ENCODE measurements at regions not wholly inside any gene's neighbourhood (a gene's known extent, or its start where the extent isn't known, plus 50 kb on each side); places are given as distances from the start of the nearest gene placed in this dataset.

DNA sequence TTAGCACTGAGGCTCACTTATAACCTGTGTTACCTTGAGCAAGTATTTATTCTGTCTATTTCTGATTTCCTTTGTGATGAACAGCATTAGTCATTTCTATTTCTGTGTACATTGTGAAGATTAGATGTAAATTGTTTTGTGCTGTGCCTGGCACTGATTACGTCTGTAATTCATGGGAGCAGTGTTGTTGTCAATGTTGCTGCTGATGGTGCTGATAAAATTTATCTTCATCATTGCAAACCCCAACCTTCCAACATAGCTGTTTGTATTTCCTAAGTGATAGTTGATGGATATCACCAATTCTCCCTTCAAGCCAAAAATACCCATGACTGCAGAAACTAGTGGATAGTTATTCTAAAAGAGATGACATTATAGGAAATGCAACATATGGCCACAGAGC is 400.5 kb upstream of the GRM3 start (continued):
- no peak for TF ChIP-seq KDM4A (IDR thresholded peaks at IDR 0.05; ENCODE audit: low read depth, low read length, severe bottlenecking)
- TF ChIP-seq, protein P1, sequence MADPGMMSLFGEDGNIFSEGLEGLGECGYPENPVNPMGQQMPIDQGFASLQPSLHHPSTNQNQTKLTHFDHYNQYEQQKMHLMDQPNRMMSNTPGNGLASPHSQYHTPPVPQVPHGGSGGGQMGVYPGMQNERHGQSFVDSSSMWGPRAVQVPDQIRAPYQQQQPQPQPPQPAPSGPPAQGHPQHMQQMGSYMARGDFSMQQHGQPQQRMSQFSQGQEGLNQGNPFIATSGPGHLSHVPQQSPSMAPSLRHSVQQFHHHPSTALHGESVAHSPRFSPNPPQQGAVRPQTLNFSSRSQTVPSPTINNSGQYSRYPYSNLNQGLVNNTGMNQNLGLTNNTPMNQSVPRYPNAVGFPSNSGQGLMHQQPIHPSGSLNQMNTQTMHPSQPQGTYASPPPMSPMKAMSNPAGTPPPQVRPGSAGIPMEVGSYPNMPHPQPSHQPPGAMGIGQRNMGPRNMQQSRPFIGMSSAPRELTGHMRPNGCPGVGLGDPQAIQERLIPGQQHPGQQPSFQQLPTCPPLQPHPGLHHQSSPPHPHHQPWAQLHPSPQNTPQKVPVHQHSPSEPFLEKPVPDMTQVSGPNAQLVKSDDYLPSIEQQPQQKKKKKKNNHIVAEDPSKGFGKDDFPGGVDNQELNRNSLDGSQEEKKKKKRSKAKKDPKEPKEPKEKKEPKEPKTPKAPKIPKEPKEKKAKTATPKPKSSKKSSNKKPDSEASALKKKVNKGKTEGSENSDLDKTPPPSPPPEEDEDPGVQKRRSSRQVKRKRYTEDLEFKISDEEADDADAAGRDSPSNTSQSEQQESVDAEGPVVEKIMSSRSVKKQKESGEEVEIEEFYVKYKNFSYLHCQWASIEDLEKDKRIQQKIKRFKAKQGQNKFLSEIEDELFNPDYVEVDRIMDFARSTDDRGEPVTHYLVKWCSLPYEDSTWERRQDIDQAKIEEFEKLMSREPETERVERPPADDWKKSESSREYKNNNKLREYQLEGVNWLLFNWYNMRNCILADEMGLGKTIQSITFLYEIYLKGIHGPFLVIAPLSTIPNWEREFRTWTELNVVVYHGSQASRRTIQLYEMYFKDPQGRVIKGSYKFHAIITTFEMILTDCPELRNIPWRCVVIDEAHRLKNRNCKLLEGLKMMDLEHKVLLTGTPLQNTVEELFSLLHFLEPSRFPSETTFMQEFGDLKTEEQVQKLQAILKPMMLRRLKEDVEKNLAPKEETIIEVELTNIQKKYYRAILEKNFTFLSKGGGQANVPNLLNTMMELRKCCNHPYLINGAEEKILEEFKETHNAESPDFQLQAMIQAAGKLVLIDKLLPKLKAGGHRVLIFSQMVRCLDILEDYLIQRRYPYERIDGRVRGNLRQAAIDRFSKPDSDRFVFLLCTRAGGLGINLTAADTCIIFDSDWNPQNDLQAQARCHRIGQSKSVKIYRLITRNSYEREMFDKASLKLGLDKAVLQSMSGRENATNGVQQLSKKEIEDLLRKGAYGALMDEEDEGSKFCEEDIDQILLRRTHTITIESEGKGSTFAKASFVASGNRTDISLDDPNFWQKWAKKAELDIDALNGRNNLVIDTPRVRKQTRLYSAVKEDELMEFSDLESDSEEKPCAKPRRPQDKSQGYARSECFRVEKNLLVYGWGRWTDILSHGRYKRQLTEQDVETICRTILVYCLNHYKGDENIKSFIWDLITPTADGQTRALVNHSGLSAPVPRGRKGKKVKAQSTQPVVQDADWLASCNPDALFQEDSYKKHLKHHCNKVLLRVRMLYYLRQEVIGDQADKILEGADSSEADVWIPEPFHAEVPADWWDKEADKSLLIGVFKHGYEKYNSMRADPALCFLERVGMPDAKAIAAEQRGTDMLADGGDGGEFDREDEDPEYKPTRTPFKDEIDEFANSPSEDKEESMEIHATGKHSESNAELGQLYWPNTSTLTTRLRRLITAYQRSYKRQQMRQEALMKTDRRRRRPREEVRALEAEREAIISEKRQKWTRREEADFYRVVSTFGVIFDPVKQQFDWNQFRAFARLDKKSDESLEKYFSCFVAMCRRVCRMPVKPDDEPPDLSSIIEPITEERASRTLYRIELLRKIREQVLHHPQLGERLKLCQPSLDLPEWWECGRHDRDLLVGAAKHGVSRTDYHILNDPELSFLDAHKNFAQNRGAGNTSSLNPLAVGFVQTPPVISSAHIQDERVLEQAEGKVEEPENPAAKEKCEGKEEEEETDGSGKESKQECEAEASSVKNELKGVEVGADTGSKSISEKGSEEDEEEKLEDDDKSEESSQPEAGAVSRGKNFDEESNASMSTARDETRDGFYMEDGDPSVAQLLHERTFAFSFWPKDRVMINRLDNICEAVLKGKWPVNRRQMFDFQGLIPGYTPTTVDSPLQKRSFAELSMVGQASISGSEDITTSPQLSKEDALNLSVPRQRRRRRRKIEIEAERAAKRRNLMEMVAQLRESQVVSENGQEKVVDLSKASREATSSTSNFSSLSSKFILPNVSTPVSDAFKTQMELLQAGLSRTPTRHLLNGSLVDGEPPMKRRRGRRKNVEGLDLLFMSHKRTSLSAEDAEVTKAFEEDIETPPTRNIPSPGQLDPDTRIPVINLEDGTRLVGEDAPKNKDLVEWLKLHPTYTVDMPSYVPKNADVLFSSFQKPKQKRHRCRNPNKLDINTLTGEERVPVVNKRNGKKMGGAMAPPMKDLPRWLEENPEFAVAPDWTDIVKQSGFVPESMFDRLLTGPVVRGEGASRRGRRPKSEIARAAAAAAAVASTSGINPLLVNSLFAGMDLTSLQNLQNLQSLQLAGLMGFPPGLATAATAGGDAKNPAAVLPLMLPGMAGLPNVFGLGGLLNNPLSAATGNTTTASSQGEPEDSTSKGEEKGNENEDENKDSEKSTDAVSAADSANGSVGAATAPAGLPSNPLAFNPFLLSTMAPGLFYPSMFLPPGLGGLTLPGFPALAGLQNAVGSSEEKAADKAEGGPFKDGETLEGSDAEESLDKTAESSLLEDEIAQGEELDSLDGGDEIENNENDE (IDR thresholded peaks at IDR 0.05; ENCODE audit: insufficient replicate concordance, low read length), result no peak

Measured in H1 (cell line).